Naive thymus-derived CD8-positive, alpha-beta T cell (primary cell): ENCODE measurements at regions not wholly inside any gene's neighbourhood (a gene's known extent, or its start where the extent isn't known, plus 50 kb on each side); places are given as distances from the start of the nearest gene placed in this dataset.

Experiments used
- ATAC-seq, 2 donors: fragments of 150-1000 bp; cut with Tn5 transposase in 1 of 2; sonication (Bioruptor Pico), chemical (Tn5 transposase) in 1 of 2; 1 replicate in 1 of 2; 2 replicates in 1 of 2; pipeline ENCODE4 v1.10.0; 2021; ENCODE audit warnings: mild to moderate bottlenecking in 2 of 2, moderate library complexity in 2 of 2
- POLR2A ChIA-PET: fragments of 350-600 bp; sonication (Branson Sonifier 250); formaldehyde crosslinking; loops from one replicate; lab custom pipeline; 2021; ENCODE audit warnings: antibody characterized with exemption; lab: Charles Lee
- DNase-seq, 10 donors: peaks; one replicate each; pipeline versions ENCODE4 v3.0.0 to v3.0.0-alpha.2; 2020 to 2022
- H3K27ac Mint-ChIP-seq, 10 donors: one replicate each; pipeline ENCODE4 v1.8.0; 2020 to 2022; ENCODE audit warnings: mild to moderate bottlenecking in 10 of 10, mixed read lengths in 10 of 10, moderate library complexity in 4 of 10, inconsistent platforms in 1 of 10
- H3K27me3 Mint-ChIP-seq, 5 donors: one replicate each; pipeline ENCODE4 v1.8.0; 2021 to 2022; ENCODE audit warnings: mixed read lengths in 5 of 5
- H3K36me3 Mint-ChIP-seq, 3 donors: one replicate each; pipeline ENCODE4 v1.8.0; 2020 to 2022; ENCODE audit warnings: mixed read lengths in 3 of 3, mild to moderate bottlenecking in 2 of 3, inconsistent platforms in 1 of 3
- H3K4me1 Mint-ChIP-seq, 4 donors: one replicate each; pipeline ENCODE4 v1.8.0; 2021 to 2022; ENCODE audit warnings: mixed read lengths in 4 of 4
- H3K4me3 Mint-ChIP-seq, 10 donors: one replicate each; pipeline ENCODE4 v1.8.0; 2020 to 2022; ENCODE audit warnings: mild to moderate bottlenecking in 10 of 10, mixed read lengths in 10 of 10, moderate library complexity in 6 of 10, inconsistent platforms in 1 of 10
- H3K9me3 Mint-ChIP-seq, 9 donors: one replicate each; pipeline ENCODE4 v1.8.0; 2020 to 2022; ENCODE audit warnings: mixed read lengths in 9 of 9, mild to moderate bottlenecking in 3 of 9, inconsistent platforms in 1 of 9, moderate library complexity in 1 of 9

DNA sequence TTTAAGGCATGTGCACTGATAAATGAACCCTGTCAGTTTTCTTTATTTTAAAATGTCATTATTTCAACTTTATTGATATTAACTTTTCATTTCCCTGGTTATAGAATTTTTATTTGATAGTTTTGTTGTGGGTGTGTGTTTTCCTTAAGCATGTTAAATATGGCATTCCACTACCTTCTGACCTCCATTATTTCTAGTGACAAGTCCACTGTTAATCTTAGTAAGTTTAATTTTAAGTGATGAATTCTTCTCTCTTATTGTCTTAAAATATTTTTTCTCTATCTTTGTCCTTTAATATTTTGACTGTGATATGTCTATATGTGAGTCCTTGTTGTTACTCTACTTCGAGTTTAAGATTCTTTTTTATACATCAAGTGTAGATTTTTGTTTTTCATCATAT lies 685.7 kb downstream of the GALR1 start:
- DNase-seq, result no peak
- POLR2A ChIA-PET, result no interaction called here
- no peak overlapping the region for H3K27ac Mint-ChIP-seq

GRCh38 chr18:77940566-77940965 lies 690.9 kb downstream of the GALR1 start:
- Mint-ChIP-seq H3K27ac (no peak overlapping the region), H3K27me3 (peaks cover 0 to 17% (median 1%) of the 10 kb centered on the region in 5 donors), H3K9me3 (peaks cover 0 to 11% (median 3%) of the 10 kb centered on the region in 9 donors), H3K4me3 (no peak overlapping the region), H3K4me1 (no peaks in the 10 kb centered on the region), H3K36me3 (no peaks in the 10 kb centered on the region)
- POLR2A ChIA-PET, result no interaction called here
- no peak for DNase-seq
- no peak for ATAC-seq

More for the DNA sequence above, 685.7 kb downstream of the GALR1 start:
- Mint-ChIP-seq H3K36me3 (no peaks in the 10 kb centered on the region), H3K27me3 (peaks cover 0 to 12% (median 0%) of the 10 kb centered on the region in 5 donors), H3K4me1 (no peaks in the 10 kb centered on the region), H3K4me3 (no peak overlapping the region), H3K9me3 (peaks cover 0 to 24% (median 6%) of the 10 kb centered on the region in 9 donors)
- ATAC-seq, result no peak

GRCh38 chr18:77944533-77944932 lies 694.9 kb downstream of the GALR1 start:
- Mint-ChIP-seq H3K4me1 (no peaks in the 10 kb centered on the region), H3K27ac (no peak overlapping the region), H3K4me3 (no peak overlapping the region), H3K9me3 (no peaks in the 10 kb centered on the region), H3K27me3 (peaks cover 0 to 12% (median 2%) of the 10 kb centered on the region in 5 donors), H3K36me3 (no peaks in the 10 kb centered on the region)
- ATAC-seq, result no peak
- DNase-seq, result no peak
- POLR2A ChIA-PET, result no interaction called here

- H3K27ac Mint-ChIP-seq, result no peak overlapping the region
Measured at GRCh38 chr18:77948567-77948966, 698.9 kb downstream of the GALR1 start.

GRCh38 chr18:77949355-77949973 lies 699.8 kb downstream of the GALR1 start:
- H3K27ac Mint-ChIP-seq, result no peak overlapping the region
- DNase-seq (no peak), ATAC-seq (no peak)
- no peaks in the 10 kb centered on the region for H3K36me3 Mint-ChIP-seq
- H3K4me3 Mint-ChIP-seq, result no peak overlapping the region
- peaks cover 0 to 11% (median 0%) of the 10 kb centered on the region in 5 donors for H3K27me3 Mint-ChIP-seq
- peaks cover 0 to 25% (median 7%) of the 10 kb centered on the region in 9 donors for H3K9me3 Mint-ChIP-seq
- H3K4me1 Mint-ChIP-seq, result no peaks in the 10 kb centered on the region
- POLR2A ChIA-PET, result no interaction called here

More at GRCh38 chr18:77948567-77948966, 698.9 kb downstream of the GALR1 start:
- peaks cover 0 to 22% (median 6%) of the 10 kb centered on the region in 9 donors for H3K9me3 Mint-ChIP-seq
- no peaks in the 10 kb centered on the region for H3K4me1 Mint-ChIP-seq
- no peak overlapping the region for H3K4me3 Mint-ChIP-seq
- no peak for ATAC-seq
- DNase-seq, result no peak
- POLR2A ChIA-PET, result no interaction called here
- H3K27me3 Mint-ChIP-seq, result peaks cover 0 to 11% (median 0%) of the 10 kb centered on the region in 5 donors
- H3K36me3 Mint-ChIP-seq, result no peaks in the 10 kb centered on the region

DNA sequence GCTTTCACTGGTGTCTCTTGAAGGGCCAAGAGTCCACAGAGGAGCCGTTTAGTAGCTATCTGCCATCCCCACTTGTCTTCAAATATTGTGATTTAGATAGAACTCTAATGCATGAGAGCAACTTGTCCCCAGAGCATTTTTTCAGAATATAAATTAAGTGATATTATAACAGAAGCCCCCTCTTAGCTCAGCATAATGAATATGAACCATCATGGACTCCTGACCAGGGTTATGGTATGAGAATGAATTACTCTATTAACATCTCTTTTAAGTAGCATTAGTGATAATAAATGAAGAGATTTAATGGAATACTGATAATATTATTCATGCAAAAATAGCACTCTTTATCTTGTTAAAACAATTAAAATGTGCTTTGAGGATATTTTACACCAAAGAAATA lies 709.6 kb downstream of the GALR1 start:
- Mint-ChIP-seq H3K36me3 (peaks cover 0 to 4% (median 0%) of the 10 kb centered on the region in 3 donors), H3K4me3 (no peak overlapping the region)

GRCh38 chr18:77960791-77961410 lies 711.3 kb downstream of the GALR1 start:
- ATAC-seq, result no peak
- DNase-seq, result no peak
- Mint-ChIP-seq H3K36me3 (peaks cover 0 to 4% (median 0%) of the 10 kb centered on the region in 3 donors), H3K4me1 (no peaks in the 10 kb centered on the region), H3K27ac (no peak overlapping the region), H3K27me3 (peaks cover 0 to 13% (median 4%) of the 10 kb centered on the region in 5 donors), H3K4me3 (no peak overlapping the region), H3K9me3 (peaks cover 0 to 20% (median 2%) of the 10 kb centered on the region in 9 donors)
- POLR2A ChIA-PET, result no interaction called here

More for the DNA sequence above, 709.6 kb downstream of the GALR1 start:
- POLR2A ChIA-PET, result no interaction called here
- no peak overlapping the region for H3K27ac Mint-ChIP-seq
- peaks cover 0 to 13% (median 4%) of the 10 kb centered on the region in 5 donors for H3K27me3 Mint-ChIP-seq
- H3K9me3 Mint-ChIP-seq, result peaks cover 0 to 20% (median 2%) of the 10 kb centered on the region in 9 donors
- DNase-seq (no peak), ATAC-seq (no peak)
- H3K4me1 Mint-ChIP-seq, result no peaks in the 10 kb centered on the region

- no peak overlapping the region for H3K4me3 Mint-ChIP-seq
- H3K27me3 Mint-ChIP-seq, result peaks cover 0 to 13% (median 9%) of the 10 kb centered on the region in 5 donors
- ATAC-seq, result no peak
Measured at GRCh38 chr18:77967071-77967470, 717.4 kb downstream of the GALR1 start.

GRCh38 chr18:77967791-77968190 lies 718.1 kb downstream of the GALR1 start:
- H3K36me3 Mint-ChIP-seq, result no peaks in the 10 kb centered on the region
- POLR2A ChIA-PET, result no interaction called here
- no peaks in the 10 kb centered on the region for H3K4me1 Mint-ChIP-seq
- peaks cover 0 to 2% (median 0%) of the 10 kb centered on the region in 9 donors for H3K9me3 Mint-ChIP-seq
- DNase-seq (no peak), ATAC-seq (no peak)
- H3K27ac Mint-ChIP-seq, result no peak overlapping the region
- no peak overlapping the region for H3K4me3 Mint-ChIP-seq
- H3K27me3 Mint-ChIP-seq, result peaks cover 0 to 11% (median 6%) of the 10 kb centered on the region in 5 donors

More at GRCh38 chr18:77967071-77967470, 717.4 kb downstream of the GALR1 start:
- POLR2A ChIA-PET, result no interaction called here
- Mint-ChIP-seq H3K9me3 (peaks cover 0 to 2% (median 0%) of the 10 kb centered on the region in 9 donors), H3K27ac (no peak overlapping the region), H3K4me1 (no peaks in the 10 kb centered on the region), H3K36me3 (no peaks in the 10 kb centered on the region)
- no peak for DNase-seq

DNA sequence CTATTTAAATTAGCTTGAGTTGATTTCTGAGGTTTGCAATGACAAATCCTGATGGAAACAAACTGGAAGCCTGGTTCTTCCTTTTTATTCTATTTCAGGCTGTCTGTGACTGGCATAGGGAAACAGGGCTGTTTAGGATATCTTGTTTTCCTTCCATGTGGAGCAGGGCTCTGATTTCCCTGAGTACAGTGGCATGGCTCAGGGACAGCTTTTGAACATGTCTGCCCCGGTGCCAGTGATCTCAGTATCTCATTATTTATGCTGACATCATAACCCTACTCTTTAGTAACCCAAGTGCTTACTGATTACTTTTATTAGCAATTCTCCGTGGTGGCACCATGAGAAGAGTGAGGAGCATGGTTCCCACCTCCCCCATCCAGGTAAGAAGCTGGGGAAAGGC lies 720.3 kb downstream of the GALR1 start:
- H3K27ac Mint-ChIP-seq, result no peak overlapping the region
- H3K27me3 Mint-ChIP-seq, result peaks cover 0 to 11% (median 3%) of the 10 kb centered on the region in 5 donors
- no peak overlapping the region for H3K4me3 Mint-ChIP-seq
- POLR2A ChIA-PET, result no interaction called here
- ATAC-seq (no peak), DNase-seq (no peak)
- H3K36me3 Mint-ChIP-seq, result no peaks in the 10 kb centered on the region
- H3K9me3 Mint-ChIP-seq, result peaks cover 0 to 5% (median 0%) of the 10 kb centered on the region in 9 donors
- H3K4me1 Mint-ChIP-seq, result no peaks in the 10 kb centered on the region

GRCh38 chr18:77970814-77971213 lies 721.2 kb downstream of the GALR1 start:
- Mint-ChIP-seq H3K4me3 (no peak overlapping the region), H3K27me3 (peaks cover 0 to 11% (median 3%) of the 10 kb centered on the region in 5 donors), H3K4me1 (peaks cover 0 to 1% (median 0%) of the 10 kb centered on the region in 4 donors), H3K36me3 (no peaks in the 10 kb centered on the region), H3K9me3 (peaks cover 0 to 8% (median 0%) of the 10 kb centered on the region in 9 donors), H3K27ac (no peak overlapping the region)
- POLR2A ChIA-PET, result no interaction called here
- ATAC-seq (no peak), DNase-seq (no peak)

DNA sequence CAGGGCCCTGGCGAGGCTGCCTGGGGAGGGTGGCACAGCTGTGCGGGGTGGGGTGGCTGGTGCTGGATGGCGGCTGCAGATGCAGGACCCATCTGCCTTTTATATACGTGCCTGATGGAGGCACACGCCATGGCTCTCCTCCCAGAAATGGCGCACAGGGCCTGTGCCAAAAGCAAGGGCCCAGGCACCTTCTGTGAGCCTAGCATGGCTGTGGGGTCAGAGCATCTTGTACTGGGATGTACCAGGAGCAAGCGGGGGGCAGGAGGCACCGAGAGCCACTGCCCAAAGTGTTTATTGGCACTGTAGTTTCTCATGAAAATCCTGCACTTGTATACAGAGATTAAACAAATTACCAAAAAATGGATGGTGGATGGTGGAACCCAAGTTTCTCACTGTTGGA lies 724.1 kb downstream of the GALR1 start:
- POLR2A ChIA-PET, result no interaction called here
- H3K27ac Mint-ChIP-seq, result no peak overlapping the region
- H3K27me3 Mint-ChIP-seq, result peaks cover 0 to 11% (median 3%) of the 10 kb centered on the region in 5 donors
- ATAC-seq, result no peak
- H3K4me1 Mint-ChIP-seq, result peaks cover 0 to 1% (median 0%) of the 10 kb centered on the region in 4 donors
- no peaks in the 10 kb centered on the region for H3K36me3 Mint-ChIP-seq
- DNase-seq, result no peak
- H3K9me3 Mint-ChIP-seq, result peaks cover 0 to 17% (median 2%) of the 10 kb centered on the region in 9 donors
- no peak overlapping the region for H3K4me3 Mint-ChIP-seq

- ATAC-seq (no peak), DNase-seq (no peak)
- peaks cover 0 to 17% (median 4%) of the 10 kb centered on the region in 9 donors for H3K9me3 Mint-ChIP-seq
- H3K27me3 Mint-ChIP-seq, result peaks cover 0 to 11% (median 3%) of the 10 kb centered on the region in 5 donors
- no peaks in the 10 kb centered on the region for H3K36me3 Mint-ChIP-seq
- POLR2A ChIA-PET, result no interaction called here
- H3K4me3 Mint-ChIP-seq, result no peak overlapping the region
- no peak overlapping the region for H3K27ac Mint-ChIP-seq
- H3K4me1 Mint-ChIP-seq, result peaks cover 0 to 1% (median 0%) of the 10 kb centered on the region in 4 donors
Measured at GRCh38 chr18:77974329-77974728, 724.7 kb downstream of the GALR1 start.
